ENCODE measurements at regions not wholly inside any gene's neighbourhood (a gene's known extent, or its start where the extent isn't known, plus 50 kb on each side); places are given as distances from the start of the nearest gene placed in this dataset.

- no peak for TF ChIP-seq CTCF (IDR thresholded peaks at IDR 0.05; ENCODE audit: insufficient read depth, low read length, missing control alignments)
- H3K4me3 ChIP-seq (ENCODE audit: low read depth, low read length) = no peak overlapping the region
- DNase-seq (ENCODE audit: low read depth, low spot score) = no peak
- ChIA-PET CTCF (interaction anchor here (0.9 to 1.6 kb wide), 2 partner anchors 19 to 666 kb away, joined by 3 read pairs; no protein-coding TSS in a partner anchor), POLR2A (no interaction called here)
Measured at GRCh38 chr3:30085486-30085885, 520.9 kb upstream of the TGFBR2 start.

GRCh38 chr3:30091686-30092085, 514.7 kb upstream of the TGFBR2 start:
- H3K4me3 ChIP-seq (ENCODE audit: low read depth, low read length) = no peak overlapping the region
- no peak for DNase-seq (ENCODE audit: low read depth, low spot score)
- no peak for TF ChIP-seq CTCF (IDR thresholded peaks at IDR 0.05; ENCODE audit: insufficient read depth, low read length, missing control alignments)
- CTCF ChIA-PET = no interaction called here
- POLR2A ChIA-PET = no interaction called here

GRCh38 chr3:30097022-30097650, 509.3 kb upstream of the TGFBR2 start:
- CTCF ChIA-PET = interaction anchor here (1.4 to 1.6 kb wide), 3 partner anchors 15 to 1181 kb away, joined by 3 to 6 read pairs (median 3); no protein-coding TSS in a partner anchor
- no peak overlapping the region for H3K4me3 ChIP-seq (ENCODE audit: low read depth, low read length)

GRCh38 chr3:30098243-30098642, 508.2 kb upstream of the TGFBR2 start:
- no peak for DNase-seq (ENCODE audit: low read depth, low spot score)
- no peak overlapping the region for H3K4me3 ChIP-seq (ENCODE audit: low read depth, low read length)
- TF ChIP-seq CTCF (IDR thresholded peaks at IDR 0.05; ENCODE audit: insufficient read depth, low read length, missing control alignments) = no peak
- ChIA-PET POLR2A (no interaction called here), CTCF (interaction anchor here (1.4 kb wide), 1 partner anchor 1182 kb away, joined by 3 read pairs; no protein-coding TSS in a partner anchor)

More at GRCh38 chr3:30097022-30097650, 509.3 kb upstream of the TGFBR2 start:
- POLR2A ChIA-PET = no interaction called here
- DNase-seq (ENCODE audit: low read depth, low spot score) = no peak
- no peak for TF ChIP-seq CTCF (IDR thresholded peaks at IDR 0.05; ENCODE audit: insufficient read depth, low read length, missing control alignments)

- DNase-seq (ENCODE audit: low read depth, low spot score) = no peak
Measured at GRCh38 chr3:30098653-30099455, 507.5 kb upstream of the TGFBR2 start.

More at GRCh38 chr3:30098653-30099455, 507.5 kb upstream of the TGFBR2 start:
- no peak overlapping the region for H3K4me3 ChIP-seq (ENCODE audit: low read depth, low read length)
- CTCF ChIA-PET = interaction anchor here (0.8 kb wide), 1 partner anchor 13 kb away, joined by 3 read pairs; no protein-coding TSS in a partner anchor
- TF ChIP-seq CTCF (IDR thresholded peaks at IDR 0.05; ENCODE audit: insufficient read depth, low read length, missing control alignments) = no peak
- POLR2A ChIA-PET = no interaction called here
